Activated naive CD4-positive, alpha-beta T cell treated with anti-CD3 and anti-CD28 coated beads, Interleukin-2, amount 10 ng/mL, durations not matched to agents 7 days and 5 days (primary cell): ENCODE measurements at regions not wholly inside any gene's neighbourhood (a gene's known extent, or its start where the extent isn't known, plus 50 kb on each side); places are given as distances from the start of the nearest gene placed in this dataset.
"Not testable (repeated sequence)": the region's sequence is repeated elsewhere in the genome, so short reads cannot be mapped to it uniquely, and the experiment has no call there.

Source experiments
- CTCF ChIA-PET: fragments of 350-600 bp; sonication (Branson Sonifier 250); formaldehyde crosslinking; loops from one replicate; lab custom pipeline; 2021; ENCODE audit warnings: antibody characterized with exemption; lab: Charles Lee
- DNase-seq: peaks from one replicate; pipeline ENCODE4 v3.0.0-alpha.2; 2020
- H3K27ac Mint-ChIP-seq: one replicate; pipeline ENCODE4 v1.8.0; 2021; ENCODE audit warnings: mild to moderate bottlenecking, moderate library complexity, mixed read lengths
- H3K27me3 Mint-ChIP-seq: one replicate; pipeline ENCODE4 v1.8.0; 2021; ENCODE audit warnings: mild to moderate bottlenecking, mixed read lengths
- H3K36me3 Mint-ChIP-seq: one replicate; pipeline ENCODE4 v1.8.0; 2021; ENCODE audit warnings: mixed read lengths
- H3K4me1 Mint-ChIP-seq: one replicate; pipeline ENCODE4 v1.8.0; 2021; ENCODE audit warnings: mixed read lengths
- H3K4me3 Mint-ChIP-seq: one replicate; pipeline ENCODE4 v1.8.0; 2021; ENCODE audit warnings: mild to moderate bottlenecking, moderate library complexity, mixed read lengths
- H3K9me3 Mint-ChIP-seq: one replicate; pipeline ENCODE4 v1.8.0; 2021; ENCODE audit warnings: mixed read lengths

GRCh38 chr22:47400701-47401591, 638.5 kb downstream of the TBC1D22A start:
- Mint-ChIP-seq H3K27me3 (no peaks in the 10 kb centered on the region), H3K4me3 (no peak overlapping the region), H3K4me1 (no peaks in the 10 kb centered on the region), H3K9me3 (no peaks in the 10 kb centered on the region), H3K36me3 (no peaks in the 10 kb centered on the region), H3K27ac (no peak overlapping the region)
- no peak for DNase-seq
- CTCF ChIA-PET = no interaction called here

DNA sequence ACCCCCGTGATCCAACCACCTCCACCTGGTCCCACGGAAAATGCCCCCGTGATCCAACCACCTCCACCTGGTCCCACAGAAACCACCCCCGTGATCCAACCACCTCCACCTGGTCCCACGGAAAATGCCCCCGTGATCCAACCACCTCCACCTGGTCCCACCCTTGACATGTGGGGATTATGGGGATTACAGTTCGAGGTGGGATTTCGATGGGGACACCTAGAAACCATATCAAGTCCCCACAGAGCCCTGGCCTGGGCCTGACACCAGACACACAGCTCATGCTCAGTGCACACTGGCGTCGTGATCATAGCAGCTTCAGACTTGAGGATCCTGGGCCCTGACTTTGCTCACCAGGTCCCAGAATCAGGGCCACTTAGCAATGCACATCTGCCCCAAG, 637.7 kb downstream of the TBC1D22A start:
- CTCF ChIA-PET, H3K4me3 Mint-ChIP-seq, H3K9me3 Mint-ChIP-seq, H3K36me3 Mint-ChIP-seq, H3K27me3 Mint-ChIP-seq, DNase-seq, H3K4me1 Mint-ChIP-seq, H3K27ac Mint-ChIP-seq: not testable (repeated sequence)

GRCh38 chr22:47398921-47399790, 636.7 kb downstream of the TBC1D22A start:
- no peak overlapping the region for H3K27ac Mint-ChIP-seq
- no peak overlapping the region for H3K4me3 Mint-ChIP-seq
- H3K4me1 Mint-ChIP-seq = no peaks in the 10 kb centered on the region
- no peaks in the 10 kb centered on the region for H3K27me3 Mint-ChIP-seq
- no peaks in the 10 kb centered on the region for H3K9me3 Mint-ChIP-seq
- no peak for DNase-seq
- H3K36me3 Mint-ChIP-seq = no peaks in the 10 kb centered on the region
- CTCF ChIA-PET = no interaction called here

GRCh38 chr22:47398491-47398890, 636.0 kb downstream of the TBC1D22A start:
- Mint-ChIP-seq H3K27ac (no peak overlapping the region), H3K27me3 (no peaks in the 10 kb centered on the region), H3K9me3 (no peaks in the 10 kb centered on the region), H3K4me3 (no peak overlapping the region), H3K36me3 (no peaks in the 10 kb centered on the region), H3K4me1 (no peaks in the 10 kb centered on the region)
- DNase-seq = no peak
- CTCF ChIA-PET = no interaction called here

DNA sequence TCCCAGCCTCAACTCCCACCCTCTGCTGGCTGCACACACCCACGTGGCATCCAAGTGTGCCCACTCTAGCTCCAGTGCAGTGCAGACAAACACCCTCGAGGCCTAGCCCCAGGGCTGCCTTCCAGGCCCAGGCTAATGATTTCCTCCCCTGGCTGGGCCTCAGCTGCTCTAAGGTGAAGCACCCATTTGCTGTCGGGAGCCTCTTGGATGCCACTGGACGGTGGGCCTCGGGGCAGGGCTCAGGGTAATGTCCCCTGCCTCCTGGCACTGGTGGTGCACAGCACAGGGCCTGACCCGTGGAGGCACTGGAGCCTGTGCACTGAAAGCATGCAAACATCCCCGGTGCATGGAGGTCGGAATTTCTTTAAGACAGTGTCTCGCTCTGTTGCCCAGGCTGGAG, 635.2 kb downstream of the TBC1D22A start:
- Mint-ChIP-seq H3K4me3 (no peak overlapping the region), H3K27ac (no peak overlapping the region), H3K36me3 (no peaks in the 10 kb centered on the region), H3K9me3 (no peaks in the 10 kb centered on the region), H3K27me3 (no peaks in the 10 kb centered on the region), H3K4me1 (no peaks in the 10 kb centered on the region)
- no peak for DNase-seq
- CTCF ChIA-PET = no interaction called here

DNA sequence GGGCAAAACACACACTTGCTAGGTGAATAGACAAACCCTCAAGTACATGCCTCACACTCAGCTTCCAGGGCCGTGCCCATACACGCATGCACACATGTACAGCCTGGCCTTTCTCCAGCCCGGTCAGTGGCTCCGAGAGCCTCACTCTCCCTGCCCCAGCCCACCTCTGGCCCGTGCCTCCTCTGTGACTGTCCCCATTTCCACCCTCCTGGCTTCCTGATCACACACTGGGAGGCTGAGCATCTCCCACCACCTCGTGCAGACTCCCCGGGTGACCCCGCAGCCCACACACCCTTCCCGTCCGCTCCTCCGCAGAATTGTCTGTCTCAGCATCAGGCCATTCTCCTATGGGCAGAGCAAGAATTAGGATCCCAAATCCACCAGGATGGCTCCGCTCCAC, 634.1 kb downstream of the TBC1D22A start:
- H3K27ac Mint-ChIP-seq = no peak overlapping the region
- no peaks in the 10 kb centered on the region for H3K27me3 Mint-ChIP-seq
- no peaks in the 10 kb centered on the region for H3K36me3 Mint-ChIP-seq
- CTCF ChIA-PET = no interaction called here
- no peak overlapping the region for H3K4me3 Mint-ChIP-seq
- H3K4me1 Mint-ChIP-seq = no peaks in the 10 kb centered on the region
- no peaks in the 10 kb centered on the region for H3K9me3 Mint-ChIP-seq
- DNase-seq = no peak

GRCh38 chr22:47396105-47396504, 633.7 kb downstream of the TBC1D22A start:
- CTCF ChIA-PET = no interaction called here

GRCh38 chr22:47395481-47395880, 633.0 kb downstream of the TBC1D22A start:
- no peaks in the 10 kb centered on the region for H3K4me1 Mint-ChIP-seq

More at GRCh38 chr22:47396105-47396504, 633.7 kb downstream of the TBC1D22A start:
- H3K36me3 Mint-ChIP-seq = no peaks in the 10 kb centered on the region
- no peaks in the 10 kb centered on the region for H3K9me3 Mint-ChIP-seq
- H3K4me3 Mint-ChIP-seq = no peak overlapping the region
- no peak for DNase-seq
- H3K27ac Mint-ChIP-seq = no peak overlapping the region
- no peaks in the 10 kb centered on the region for H3K27me3 Mint-ChIP-seq
- H3K4me1 Mint-ChIP-seq = no peaks in the 10 kb centered on the region

DNA sequence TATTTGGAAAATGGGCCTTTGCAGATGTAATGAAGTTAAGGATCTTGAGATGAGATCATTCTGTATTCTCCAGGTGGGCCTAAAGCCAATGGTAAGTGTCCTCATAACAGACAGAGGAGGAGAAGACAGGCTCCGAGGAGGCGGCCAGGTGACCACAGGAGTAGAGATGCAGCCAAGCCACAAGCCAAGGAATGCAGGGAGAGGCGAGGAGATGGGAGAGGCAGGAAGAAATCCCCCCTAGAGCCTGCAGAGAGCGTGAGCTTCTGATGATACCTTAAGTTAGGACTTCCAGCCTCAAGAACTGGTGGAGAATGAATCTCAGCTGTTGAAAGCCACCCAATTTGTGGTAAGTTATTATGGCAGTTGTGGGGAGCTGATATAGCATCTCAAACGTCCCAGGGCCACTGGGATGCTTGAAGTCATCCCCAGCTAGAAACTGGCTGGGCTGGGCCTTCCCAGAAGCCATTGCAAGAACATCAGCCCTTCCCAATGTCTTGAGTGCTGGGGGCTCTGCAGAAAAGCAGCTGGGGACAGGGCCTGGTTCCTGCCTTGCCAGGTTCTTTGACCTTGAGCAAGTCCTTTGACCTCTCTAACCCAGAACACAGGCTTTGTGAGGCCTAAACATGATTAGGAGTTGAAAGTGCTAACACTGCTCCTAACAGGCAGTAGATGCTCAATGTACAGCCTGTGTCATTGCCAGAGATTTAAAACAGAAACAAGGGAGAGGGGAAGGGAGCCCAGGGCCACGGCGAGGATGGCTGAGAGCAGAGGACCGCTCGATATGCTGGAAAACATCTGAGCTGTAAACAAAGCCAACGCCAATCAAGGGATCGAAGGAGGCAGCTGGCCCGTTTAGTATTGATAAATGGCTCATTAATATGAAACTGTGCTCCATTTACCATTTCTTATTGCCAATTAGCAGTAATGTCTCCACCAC, 632.3 kb downstream of the TBC1D22A start:
- Mint-ChIP-seq H3K27me3 (no peaks in the 10 kb centered on the region), H3K4me1 (no peaks in the 10 kb centered on the region), H3K27ac (no peak overlapping the region), H3K9me3 (no peaks in the 10 kb centered on the region), H3K4me3 (no peak overlapping the region), H3K36me3 (no peaks in the 10 kb centered on the region)
- CTCF ChIA-PET = no interaction called here
- DNase-seq = no peak

More at GRCh38 chr22:47395481-47395880, 633.0 kb downstream of the TBC1D22A start:
- Mint-ChIP-seq H3K36me3 (no peaks in the 10 kb centered on the region), H3K9me3 (no peaks in the 10 kb centered on the region), H3K27ac (no peak overlapping the region), H3K4me3 (no peak overlapping the region), H3K27me3 (no peaks in the 10 kb centered on the region)
- CTCF ChIA-PET = no interaction called here
- no peak for DNase-seq

DNA sequence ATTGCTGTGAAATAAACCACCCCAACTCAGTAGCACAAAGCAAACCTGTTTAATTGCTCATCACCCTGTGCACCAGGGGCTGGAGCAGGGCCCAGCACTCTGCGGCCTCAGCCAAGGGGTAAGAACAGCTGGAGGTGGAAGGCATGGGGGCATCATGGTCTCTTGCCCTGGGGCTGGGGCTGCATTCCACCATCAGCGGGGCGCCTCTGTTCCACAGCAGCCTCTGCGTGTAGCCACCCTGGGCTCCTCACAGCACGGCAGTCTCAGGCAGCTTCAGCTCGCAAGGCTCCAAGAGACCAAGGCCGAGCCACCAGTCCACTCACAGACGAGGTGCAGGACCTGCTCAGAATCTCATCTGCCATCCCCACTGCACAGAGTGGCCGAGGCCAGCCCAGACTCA, 630.7 kb downstream of the TBC1D22A start:
- Mint-ChIP-seq H3K27ac (no peak overlapping the region), H3K36me3 (no peaks in the 10 kb centered on the region), H3K4me1 (no peaks in the 10 kb centered on the region), H3K4me3 (no peak overlapping the region), H3K27me3 (no peaks in the 10 kb centered on the region), H3K9me3 (no peaks in the 10 kb centered on the region)
- CTCF ChIA-PET = no interaction called here
- DNase-seq = no peak

DNA sequence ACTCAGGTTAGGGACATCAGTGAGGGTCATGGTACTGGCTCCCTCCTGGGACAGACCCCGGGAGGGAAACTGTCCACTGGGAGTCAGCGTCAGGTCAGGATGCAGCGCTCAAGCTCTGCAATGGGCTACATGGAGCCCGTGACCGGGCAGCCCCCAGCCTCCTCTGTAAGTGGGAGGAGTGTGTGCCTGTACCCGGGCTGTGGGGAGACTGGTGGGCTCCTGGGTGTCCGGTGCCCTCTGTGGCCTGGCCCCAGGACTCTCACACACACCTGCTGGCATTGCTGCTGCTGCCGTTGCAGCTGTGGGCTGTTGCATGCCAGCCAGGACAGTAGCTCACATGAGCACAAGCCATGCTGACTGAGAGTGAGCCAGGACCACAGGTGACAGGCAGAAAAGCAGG, 630.3 kb downstream of the TBC1D22A start:
- Mint-ChIP-seq H3K27ac (no peak overlapping the region), H3K4me3 (no peak overlapping the region), H3K27me3 (no peaks in the 10 kb centered on the region), H3K4me1 (no peaks in the 10 kb centered on the region), H3K36me3 (no peaks in the 10 kb centered on the region), H3K9me3 (no peaks in the 10 kb centered on the region)
- no peak for DNase-seq
- CTCF ChIA-PET = no interaction called here

GRCh38 chr22:47392054-47392347, 629.6 kb downstream of the TBC1D22A start:
- CTCF ChIA-PET = no interaction called here
- no peaks in the 10 kb centered on the region for H3K4me1 Mint-ChIP-seq
- H3K4me3 Mint-ChIP-seq = no peak overlapping the region
- no peaks in the 10 kb centered on the region for H3K27me3 Mint-ChIP-seq
- no peaks in the 10 kb centered on the region for H3K9me3 Mint-ChIP-seq
- H3K36me3 Mint-ChIP-seq = no peaks in the 10 kb centered on the region
- DNase-seq = no peak
- H3K27ac Mint-ChIP-seq = no peak overlapping the region

GRCh38 chr22:47391169-47392053, 629.0 kb downstream of the TBC1D22A start:
- Mint-ChIP-seq H3K27me3 (no peaks in the 10 kb centered on the region), H3K9me3 (no peaks in the 10 kb centered on the region), H3K4me1 (no peaks in the 10 kb centered on the region), H3K36me3 (no peaks in the 10 kb centered on the region), H3K4me3 (no peak overlapping the region), H3K27ac (no peak overlapping the region)
- no peak for DNase-seq
- CTCF ChIA-PET = no interaction called here
